ENCODE measurements at regions not wholly inside any gene's neighbourhood (a gene's known extent, or its start where the extent isn't known, plus 50 kb on each side); places are given as distances from the start of the nearest gene placed in this dataset.

DNA sequence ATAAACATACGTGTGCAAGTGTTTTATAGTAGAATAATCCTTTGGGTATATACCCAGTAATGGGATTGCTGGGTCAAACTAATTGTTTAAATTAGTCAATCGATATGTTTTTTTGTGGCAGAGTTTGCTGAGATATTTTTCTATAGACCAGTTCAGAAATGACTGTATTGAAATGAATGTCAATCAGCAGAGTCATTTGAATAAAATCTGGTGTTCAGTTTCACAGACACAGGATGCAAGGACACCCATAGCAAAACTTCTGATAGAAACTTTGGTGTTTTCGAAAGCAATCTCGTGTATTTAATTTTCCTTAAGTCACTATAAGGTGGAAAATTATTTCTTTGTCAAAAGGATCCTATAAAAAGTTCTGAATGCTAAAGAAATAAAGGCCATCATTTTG, 434.4 kb downstream of the RAP2B start:
- TF ChIP-seq POLR2A (IDR thresholded peaks at IDR 0.05; ENCODE audit: low read length) (no peak), GATA1 (IDR thresholded peaks at IDR 0.05; ENCODE audit: low read depth, low read length) (no peak)
